ENCODE measurements at regions not wholly inside any gene's neighbourhood (a gene's known extent, or its start where the extent isn't known, plus 50 kb on each side); places are given as distances from the start of the nearest gene placed in this dataset.

DNA sequence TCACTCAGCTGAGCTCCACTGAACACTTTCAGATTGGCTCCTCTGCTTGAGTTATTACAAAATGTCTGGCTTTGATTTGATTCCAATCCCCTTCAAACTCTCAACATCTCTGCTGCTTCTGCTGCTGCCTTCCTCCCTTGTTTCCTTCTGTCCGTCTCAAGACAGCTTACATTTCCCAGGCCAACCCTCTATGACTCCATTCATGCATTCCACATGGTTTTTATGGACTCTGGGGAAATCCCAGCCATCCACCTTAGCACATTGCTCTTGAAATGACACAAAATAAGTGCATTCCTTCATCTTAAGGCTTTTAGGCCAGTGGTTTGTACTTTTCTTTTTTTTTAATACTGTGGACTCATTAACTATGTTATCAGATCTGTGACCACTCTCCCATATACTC lies 68.5 kb upstream of the TMEM164 start:
- DNase-seq, result no peak

DNA sequence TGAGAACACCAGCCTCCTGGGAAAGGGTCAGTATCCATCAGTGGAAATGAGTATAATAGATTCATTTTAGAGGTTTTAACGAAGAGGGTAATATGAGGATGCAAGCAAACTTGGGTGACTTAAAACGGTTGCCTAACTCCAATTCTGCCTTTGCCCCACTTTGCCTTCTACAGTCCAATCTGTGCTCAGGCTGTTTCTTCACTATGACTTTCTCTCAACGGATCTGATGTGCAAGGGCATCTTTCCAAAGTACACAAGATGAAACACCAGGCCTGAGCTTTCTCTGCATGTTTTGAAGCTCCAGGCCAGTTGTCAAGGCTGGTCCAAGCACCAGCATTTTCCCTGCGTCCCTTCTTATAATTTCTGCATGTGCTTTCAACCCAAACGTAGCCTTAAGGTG lies 68.0 kb upstream of the TMEM164 start:
- DNase-seq, result no peak

DNA sequence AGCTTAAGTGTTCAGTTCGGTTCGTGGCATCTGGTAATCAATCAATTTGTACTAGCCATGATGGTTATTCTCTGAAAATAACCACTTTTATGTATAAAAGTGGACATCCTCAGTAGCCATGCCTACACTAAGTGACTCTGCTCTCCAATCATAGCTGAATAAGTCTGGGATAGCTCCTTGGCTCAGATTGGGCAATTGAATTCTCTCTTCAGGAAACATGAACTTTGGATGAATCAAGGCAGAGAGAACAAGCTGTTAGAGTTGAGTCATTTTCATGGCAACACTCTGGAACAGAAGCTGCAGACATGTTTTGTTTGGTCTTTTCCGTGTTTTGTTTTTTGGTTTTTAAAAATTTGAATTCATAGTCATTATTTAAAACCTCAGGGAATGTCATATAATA lies 66.8 kb upstream of the TMEM164 start:
- DNase-seq, result no peak

GRCh38 chrX:109936598-109936997 lies 66.3 kb upstream of the TMEM164 start:
- DNase-seq, result no peak

- DNase-seq, result no peak
Observed at GRCh38 chrX:109939498-109939897, 63.4 kb upstream of the TMEM164 start.

GRCh38 chrX:109940411-109940810 lies 62.5 kb upstream of the TMEM164 start:
- no peak for DNase-seq

- DNase-seq, result no peak
Observed at GRCh38 chrX:109943092-109943739, 59.7 kb upstream of the TMEM164 start.

DNA sequence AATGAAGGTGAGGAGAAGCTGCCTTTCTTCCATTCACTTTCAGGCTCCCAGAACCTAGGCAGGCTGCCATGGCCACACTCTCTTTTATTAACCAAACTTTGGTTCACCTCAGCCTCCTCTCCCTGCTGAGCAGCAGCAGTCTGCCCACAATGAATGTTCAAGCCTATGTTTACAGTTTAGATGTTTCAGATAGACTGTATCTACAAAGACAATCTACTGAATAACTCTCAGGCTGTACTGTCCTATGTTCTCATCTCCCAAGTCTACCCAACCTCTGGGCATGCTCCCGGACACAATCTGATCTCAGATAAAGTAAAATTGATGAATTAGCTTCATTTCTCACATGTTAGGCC lies 59.2 kb upstream of the TMEM164 start:
- no peak for DNase-seq

DNA sequence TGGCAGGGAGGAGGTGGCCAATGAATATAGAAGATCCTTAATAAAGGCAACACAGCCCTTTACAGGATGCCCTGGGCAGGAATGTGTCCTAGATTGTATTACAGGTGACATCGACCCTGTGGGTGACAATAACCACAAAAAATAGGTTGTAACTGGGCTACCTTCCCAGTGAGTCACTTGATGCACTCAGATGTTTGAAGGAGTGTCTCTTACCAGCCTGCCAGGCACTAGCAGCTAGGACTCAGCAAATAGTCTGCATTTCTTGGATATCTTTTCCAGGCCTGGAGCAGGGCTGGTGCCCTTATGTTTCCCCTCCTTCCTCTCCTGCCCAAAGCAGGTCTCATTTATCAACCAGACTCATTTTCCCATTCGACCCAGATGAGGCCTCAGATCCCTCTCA lies 50.9 kb upstream of the TMEM164 start:
- no peak for DNase-seq

DNA sequence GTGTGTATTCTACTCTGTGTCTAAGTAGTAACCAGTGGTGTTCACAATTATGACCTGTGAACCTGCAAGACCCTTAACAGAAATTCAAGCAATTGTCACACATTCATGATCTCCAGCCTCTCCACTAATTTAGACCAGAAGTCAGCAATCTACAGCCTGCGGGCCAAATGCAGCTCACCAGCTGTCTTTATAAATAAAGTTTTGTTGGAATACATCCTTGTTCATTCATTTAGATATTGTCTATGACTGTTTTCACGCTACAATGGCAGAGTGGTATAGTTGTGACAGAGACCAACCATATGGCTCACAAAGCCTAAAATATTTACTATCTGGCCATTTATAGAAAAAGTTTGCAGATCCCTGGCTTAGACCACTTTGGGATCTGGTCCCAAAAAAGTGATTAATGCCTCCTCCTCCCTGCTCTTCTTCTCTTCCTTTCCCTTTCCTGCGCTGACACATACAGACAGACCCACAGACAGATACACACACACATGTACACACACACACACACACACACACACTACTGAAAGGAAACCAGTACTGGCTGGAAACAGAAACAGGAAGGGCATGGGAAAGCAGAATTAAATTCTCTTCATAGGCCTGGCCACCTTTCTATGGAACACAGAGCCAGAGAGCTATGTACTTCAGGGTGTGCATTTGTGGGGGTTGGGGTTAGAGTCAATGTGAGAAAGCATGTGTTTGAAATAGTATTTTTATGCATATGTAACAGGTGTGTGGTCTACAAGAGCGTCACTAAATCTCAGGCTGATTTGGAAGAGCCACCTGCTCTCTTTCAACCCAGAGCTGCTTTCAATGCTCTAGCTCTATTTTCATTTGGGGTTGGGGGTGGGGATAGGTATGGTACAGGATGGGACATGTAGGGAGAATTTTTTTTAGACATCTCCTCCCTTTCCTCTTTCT lies 49.7 kb upstream of the TMEM164 start:
- no peak for DNase-seq
